Mucosa of rectum (tissue), 2 donors: ENCODE measurements at regions not wholly inside any gene's neighbourhood (a gene's known extent, or its start where the extent isn't known, plus 50 kb on each side); places are given as distances from the start of the nearest gene placed in this dataset.

Experiments used
- H3K27ac ChIP-seq, 2 donors: one replicate each; pipeline ENCODE4 v1.7.0; 2013; ENCODE audit warnings: inconsistent platforms in 2 of 2, low read depth in 2 of 2, low read length in 2 of 2
- H3K27me3 ChIP-seq, 2 donors: one replicate each; pipeline ENCODE4 v1.7.0; 2013; ENCODE audit warnings: low read length in 2 of 2; ENCODE audit not compliant: control insufficient read depth in 2 of 2, insufficient read depth in 2 of 2
- H3K36me3 ChIP-seq, 2 donors: one replicate each; pipeline ENCODE4 v1.7.0; 2013; ENCODE audit warnings: low read length in 2 of 2; ENCODE audit not compliant: control insufficient read depth in 2 of 2, insufficient read depth in 2 of 2
- H3K4me1 ChIP-seq, 2 donors: one replicate each; pipeline ENCODE4 v1.7.0; 2013; ENCODE audit warnings: low read length in 2 of 2, mild to moderate bottlenecking in 1 of 2; ENCODE audit not compliant: control insufficient read depth in 2 of 2, insufficient read depth in 2 of 2
- H3K4me3 ChIP-seq, 2 donors: one replicate each; pipeline ENCODE4 v1.7.0; 2013; ENCODE audit warnings: low read length in 2 of 2
- H3K9ac ChIP-seq, 2 donors: one replicate each; pipeline ENCODE4 v1.7.0; 2013; ENCODE audit warnings: low read length in 2 of 2, low read depth in 1 of 2, mild to moderate bottlenecking in 1 of 2
- H3K9me3 ChIP-seq, 2 donors: one replicate each; pipeline ENCODE4 v1.7.0; 2013; ENCODE audit warnings: low read length in 2 of 2; ENCODE audit not compliant: control insufficient read depth in 2 of 2
- donor health status: healthy.
- donor health status: Normal muscosa, but diverticular disease.

GRCh38 chr4:32985256-32985655 lies 2265.1 kb downstream of the PCDH7 start:
- H3K36me3 ChIP-seq, result no peaks in the 10 kb centered on the region
- H3K4me1 ChIP-seq, result peaks cover 0 to 2% of the 10 kb centered on the region in 2 donors
- no peaks in the 10 kb centered on the region for H3K9me3 ChIP-seq
- H3K9ac ChIP-seq, result no peak overlapping the region
- H3K27ac ChIP-seq, result no peak overlapping the region
- H3K4me3 ChIP-seq, result no peak overlapping the region
- H3K27me3 ChIP-seq, result no peaks in the 10 kb centered on the region

- Histone ChIP-seq H3K27me3 (no peaks in the 10 kb centered on the region), H3K9ac (no peak overlapping the region), H3K4me3 (no peak overlapping the region), H3K36me3 (no peaks in the 10 kb centered on the region), H3K9me3 (no peaks in the 10 kb centered on the region), H3K27ac (no peak overlapping the region), H3K4me1 (peaks cover 0 to 2% of the 10 kb centered on the region in 2 donors)
Measured at GRCh38 chr4:32986236-32986635, 2266.1 kb downstream of the PCDH7 start.

- Histone ChIP-seq H3K36me3 (no peaks in the 10 kb centered on the region), H3K9me3 (no peaks in the 10 kb centered on the region), H3K4me3 (no peak overlapping the region), H3K9ac (no peak overlapping the region), H3K27me3 (no peaks in the 10 kb centered on the region), H3K4me1 (peaks cover 0 to 2% of the 10 kb centered on the region in 2 donors), H3K27ac (no peak overlapping the region)
Measured at GRCh38 chr4:32987111-32987510, 2266.9 kb downstream of the PCDH7 start.

GRCh38 chr4:32988165-32988811 lies 2268.1 kb downstream of the PCDH7 start:
- Histone ChIP-seq H3K4me1 (peaks cover 0 to 2% of the 10 kb centered on the region in 2 donors), H3K9me3 (no peaks in the 10 kb centered on the region), H3K4me3 (no peak overlapping the region), H3K9ac (no peak overlapping the region), H3K27ac (no peak overlapping the region), H3K36me3 (no peaks in the 10 kb centered on the region), H3K27me3 (no peaks in the 10 kb centered on the region)

GRCh38 chr4:32991663-32992062 lies 2271.5 kb downstream of the PCDH7 start:
- Histone ChIP-seq H3K9ac (no peak overlapping the region), H3K36me3 (no peaks in the 10 kb centered on the region), H3K27ac (no peak overlapping the region), H3K4me3 (no peak overlapping the region), H3K9me3 (no peaks in the 10 kb centered on the region), H3K27me3 (no peaks in the 10 kb centered on the region), H3K4me1 (peaks cover 2 to 4% of the 10 kb centered on the region in 2 donors)

GRCh38 chr4:32994981-32995881 lies 2275.1 kb downstream of the PCDH7 start:
- no peak overlapping the region for H3K27ac ChIP-seq
- H3K9ac ChIP-seq, result no peak overlapping the region
- peaks cover 0 to 4% of the 10 kb centered on the region in 2 donors for H3K4me1 ChIP-seq
- H3K9me3 ChIP-seq, result no peaks in the 10 kb centered on the region
- H3K27me3 ChIP-seq, result no peaks in the 10 kb centered on the region
- no peaks in the 10 kb centered on the region for H3K36me3 ChIP-seq
- no peak overlapping the region for H3K4me3 ChIP-seq

- H3K27ac ChIP-seq, result no peak overlapping the region
- H3K9ac ChIP-seq, result no peak overlapping the region
- no peaks in the 10 kb centered on the region for H3K4me1 ChIP-seq
- no peak overlapping the region for H3K4me3 ChIP-seq
- no peaks in the 10 kb centered on the region for H3K27me3 ChIP-seq
- H3K9me3 ChIP-seq, result no peaks in the 10 kb centered on the region
- no peaks in the 10 kb centered on the region for H3K36me3 ChIP-seq
Measured at GRCh38 chr4:33013282-33013681, 2293.1 kb downstream of the PCDH7 start.

- Histone ChIP-seq H3K4me3 (no peak overlapping the region), H3K36me3 (no peaks in the 10 kb centered on the region), H3K27me3 (no peaks in the 10 kb centered on the region), H3K9ac (no peak overlapping the region), H3K4me1 (no peaks in the 10 kb centered on the region), H3K9me3 (no peaks in the 10 kb centered on the region), H3K27ac (no peak overlapping the region)
Measured at GRCh38 chr4:33025236-33025635, 2305.1 kb downstream of the PCDH7 start.

- Histone ChIP-seq H3K27ac (no peak overlapping the region), H3K9me3 (no peaks in the 10 kb centered on the region), H3K9ac (no peak overlapping the region), H3K4me1 (no peaks in the 10 kb centered on the region), H3K36me3 (no peaks in the 10 kb centered on the region), H3K4me3 (no peak overlapping the region), H3K27me3 (no peaks in the 10 kb centered on the region)
Measured at GRCh38 chr4:33029976-33030375, 2309.8 kb downstream of the PCDH7 start.

- Histone ChIP-seq H3K9me3 (no peaks in the 10 kb centered on the region), H3K4me1 (no peaks in the 10 kb centered on the region)
Measured at GRCh38 chr4:33031328-33031727, 2311.2 kb downstream of the PCDH7 start.

More at GRCh38 chr4:33031328-33031727, 2311.2 kb downstream of the PCDH7 start:
- Histone ChIP-seq H3K27ac (no peak overlapping the region), H3K4me3 (no peak overlapping the region), H3K27me3 (no peaks in the 10 kb centered on the region), H3K36me3 (no peaks in the 10 kb centered on the region), H3K9ac (no peak overlapping the region)
